Tibial nerve (tissue), 3 donors: ENCODE measurements at regions not wholly inside any gene's neighbourhood (a gene's known extent, or its start where the extent isn't known, plus 50 kb on each side); places are given as distances from the start of the nearest gene placed in this dataset.
"Not testable (repeated sequence)": the region's sequence is repeated elsewhere in the genome, so short reads cannot be mapped to it uniquely, and the experiment has no call there.

Experiments
- POLR2A ChIP-seq, 2 donors: fragments of 450-650 bp; IDR thresholded peaks; one replicate each; pipeline ENCODE4 v1.6.1; 2017; ENCODE audit warnings: antibody characterized with exemption in 2 of 2, mild to moderate bottlenecking in 2 of 2, moderate library complexity in 2 of 2
- TF ChIP-seq, protein P1 (sequence below), 5 experiments: fragments of 200-600 bp in 3 of 5; fragments of 450-650 bp in 2 of 5; sonication (generic) in 3 of 5; IDR thresholded peaks; one replicate each; pipeline ENCODE4 v1.5.1; 2016 to 2019; ENCODE audit warnings: antibody characterized with exemption in 5 of 5, mild to moderate bottlenecking in 3 of 5, moderate library complexity in 2 of 5

- TF ChIP-seq, protein P1, sequence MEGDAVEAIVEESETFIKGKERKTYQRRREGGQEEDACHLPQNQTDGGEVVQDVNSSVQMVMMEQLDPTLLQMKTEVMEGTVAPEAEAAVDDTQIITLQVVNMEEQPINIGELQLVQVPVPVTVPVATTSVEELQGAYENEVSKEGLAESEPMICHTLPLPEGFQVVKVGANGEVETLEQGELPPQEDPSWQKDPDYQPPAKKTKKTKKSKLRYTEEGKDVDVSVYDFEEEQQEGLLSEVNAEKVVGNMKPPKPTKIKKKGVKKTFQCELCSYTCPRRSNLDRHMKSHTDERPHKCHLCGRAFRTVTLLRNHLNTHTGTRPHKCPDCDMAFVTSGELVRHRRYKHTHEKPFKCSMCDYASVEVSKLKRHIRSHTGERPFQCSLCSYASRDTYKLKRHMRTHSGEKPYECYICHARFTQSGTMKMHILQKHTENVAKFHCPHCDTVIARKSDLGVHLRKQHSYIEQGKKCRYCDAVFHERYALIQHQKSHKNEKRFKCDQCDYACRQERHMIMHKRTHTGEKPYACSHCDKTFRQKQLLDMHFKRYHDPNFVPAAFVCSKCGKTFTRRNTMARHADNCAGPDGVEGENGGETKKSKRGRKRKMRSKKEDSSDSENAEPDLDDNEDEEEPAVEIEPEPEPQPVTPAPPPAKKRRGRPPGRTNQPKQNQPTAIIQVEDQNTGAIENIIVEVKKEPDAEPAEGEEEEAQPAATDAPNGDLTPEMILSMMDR (IDR thresholded peaks at IDR 0.05): not testable (repeated sequence)
- not testable (repeated sequence) for TF ChIP-seq POLR2A (IDR thresholded peaks at IDR 0.05)
Observed at GRCh38 chr2:215821298-215821697, 192.1 kb downstream of the MREG start.
